MM.1S (cell line): ENCODE measurements at regions not wholly inside any gene's neighbourhood (a gene's known extent, or its start where the extent isn't known, plus 50 kb on each side); places are given as distances from the start of the nearest gene placed in this dataset.

Experiments used
- DNase-seq: peaks from one replicate; pipeline ENCODE4 v3.0.0-alpha.2; 2015
- H2AFZ ChIP-seq: fragments of 300-600 bp; sonication (generic); 2 replicates; pipeline ENCODE4 v1.6.0; 2016; ENCODE audit warnings: antibody characterized with exemption, low read length
- H3F3A ChIP-seq: fragments of 300-600 bp; sonication (generic); 2 replicates; pipeline ENCODE4 v1.6.1; 2016; ENCODE audit warnings: mild to moderate bottlenecking, antibody characterized with exemption, low read length, moderate library complexity, mixed read lengths; ENCODE audit not compliant: insufficient read depth
- H3K27ac ChIP-seq: fragments of 300-600 bp; sonication (generic); 2 replicates; pipeline ENCODE4 v1.5.1; 2016; ENCODE audit warnings: mild to moderate bottlenecking, low read length
- H3K27me3 ChIP-seq: fragments of 300-600 bp; sonication (generic); replicated peaks from 2 replicates; pipeline ENCODE4 v1.6.0; 2016; ENCODE audit warnings: low read length; ENCODE audit not compliant: insufficient read depth
- H3K36me3 ChIP-seq: fragments of 300-600 bp; sonication (generic); replicated peaks from 2 replicates; pipeline ENCODE4 v1.6.1; 2016; ENCODE audit warnings: mild to moderate bottlenecking, low read length, mixed read lengths; ENCODE audit not compliant: insufficient read depth
- H3K4me1 ChIP-seq: fragments of 300-600 bp; sonication (generic); 2 replicates; pipeline ENCODE4 v1.6.1; 2016; ENCODE audit warnings: low read length, mixed read lengths
- H3K4me2 ChIP-seq: fragments of 300-600 bp; sonication (generic); 2 replicates; pipeline ENCODE4 v1.6.0; 2016; ENCODE audit warnings: low read depth, low read length
- H3K4me3 ChIP-seq: fragments of 300-600 bp; sonication (generic); 2 replicates; pipeline ENCODE4 v1.5.1; 2016; ENCODE audit warnings: low read length, mixed read lengths
- H3K79me2 ChIP-seq: fragments of 300-600 bp; sonication (generic); 2 replicates; pipeline ENCODE4 v1.6.1; 2016; ENCODE audit warnings: mixed run types, low read length, mixed read lengths
- H3K9ac ChIP-seq: fragments of 300-600 bp; sonication (generic); 2 replicates; pipeline ENCODE4 v1.6.1; 2016; ENCODE audit warnings: low read length, mixed read lengths
- H3K9me2 ChIP-seq: fragments of 300-600 bp; sonication (generic); replicated peaks from 2 replicates; pipeline ENCODE4 v1.6.1; 2016; ENCODE audit warnings: mild to moderate bottlenecking, low read length, mixed read lengths; ENCODE audit not compliant: insufficient read depth
- H3K9me3 ChIP-seq: fragments of 300-600 bp; sonication (generic); replicated peaks from 2 replicates; pipeline ENCODE4 v1.6.1; 2016; ENCODE audit warnings: mild to moderate bottlenecking, low read length, mixed read lengths; ENCODE audit not compliant: insufficient read depth
- H4K20me1 ChIP-seq: fragments of 300-600 bp; sonication (generic); 2 replicates; pipeline ENCODE4 v1.6.1; 2016; ENCODE audit warnings: mild to moderate bottlenecking, low read length, moderate library complexity, mixed read lengths; ENCODE audit not compliant: insufficient read depth
- CTCF ChIP-seq: fragments of 300-600 bp; sonication (generic); IDR thresholded peaks from 2 replicates; pipeline ENCODE4 v1.5.1; 2016; ENCODE audit warnings: antibody characterized with exemption, low read length, mixed read lengths
- EZH2 ChIP-seq: fragments of 300-600 bp; sonication (generic); optimal IDR thresholded peaks from 2 replicates; pipeline ENCODE3; 2017; ENCODE audit warnings: low read depth, mild to moderate bottlenecking, antibody characterized with exemption, low read length, mixed read lengths
- EZH2phosphoT487 ChIP-seq: fragments of 300-600 bp; sonication (generic); IDR thresholded peaks from 2 replicates; pipeline ENCODE4 v1.6.1; 2018; ENCODE audit warnings: antibody characterized with exemption, low read length

DNA sequence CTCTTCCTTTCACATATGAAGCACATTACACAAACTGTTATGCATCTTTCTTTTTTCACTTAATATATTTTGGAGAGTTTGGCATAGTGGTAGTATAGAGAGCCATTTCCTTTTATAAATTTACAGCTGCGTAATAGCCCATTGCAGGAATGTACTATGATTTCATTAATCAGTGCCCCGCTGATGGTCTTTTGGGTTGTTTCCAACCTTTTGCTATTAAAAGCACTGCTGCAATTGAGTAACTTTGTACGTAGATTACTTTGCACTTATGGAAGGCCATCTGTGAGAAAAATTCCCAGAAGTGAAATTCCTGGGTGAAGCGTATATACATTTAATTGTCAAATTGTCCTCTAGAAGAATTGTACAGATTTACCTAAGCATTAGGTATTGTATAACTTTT lies 565.3 kb upstream of the ZNF804A start:
- H3F3A ChIP-seq: no peaks in the 10 kb centered on the region
- no peak overlapping the region for H2AFZ ChIP-seq
- no peak for DNase-seq
- no peak overlapping the region for H3K4me2 ChIP-seq
- H4K20me1 ChIP-seq: no peaks in the 10 kb centered on the region
- no peak overlapping the region for H3K9ac ChIP-seq
- TF ChIP-seq EZH2: no peak
- TF ChIP-seq CTCF: no peak
- TF ChIP-seq EZH2phosphoT487: no peak
- no peaks in the 10 kb centered on the region for H3K9me3 ChIP-seq
- no peaks in the 10 kb centered on the region for H3K79me2 ChIP-seq
- H3K36me3 ChIP-seq: no peaks in the 10 kb centered on the region
- H3K27ac ChIP-seq: no peak overlapping the region
- no peaks in the 10 kb centered on the region for H3K4me1 ChIP-seq
- H3K4me3 ChIP-seq: no peak overlapping the region
- no peaks in the 10 kb centered on the region for H3K9me2 ChIP-seq
- H3K27me3 ChIP-seq: no peaks in the 10 kb centered on the region

DNA sequence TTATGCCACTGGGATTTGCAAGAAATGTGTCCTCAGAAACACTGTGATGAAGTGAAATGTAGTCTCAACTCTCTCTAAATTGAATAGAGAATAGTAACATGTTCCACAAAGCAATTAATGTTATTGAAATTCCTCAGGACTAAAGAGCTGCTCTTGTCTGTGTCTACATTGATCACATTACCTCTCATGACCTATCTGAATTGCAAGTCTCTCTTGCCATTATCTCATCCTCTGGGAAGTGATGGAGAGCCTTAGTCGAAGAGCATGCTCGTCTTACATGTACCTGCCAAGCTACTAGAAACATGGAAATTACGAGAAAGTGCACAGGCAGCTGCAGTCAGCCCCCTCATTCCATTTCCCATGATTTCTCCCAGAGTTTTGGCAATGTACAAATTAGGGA lies 561.1 kb upstream of the ZNF804A start:
- no peak overlapping the region for H3K9ac ChIP-seq
- H3K4me2 ChIP-seq: no peak overlapping the region
- TF ChIP-seq CTCF (no peak), EZH2 (no peak), EZH2phosphoT487 (no peak)
- H3F3A ChIP-seq: no peaks in the 10 kb centered on the region
- no peak overlapping the region for H2AFZ ChIP-seq
- no peaks in the 10 kb centered on the region for H3K4me1 ChIP-seq
- no peaks in the 10 kb centered on the region for H3K79me2 ChIP-seq
- H3K4me3 ChIP-seq: no peak overlapping the region
- no peaks in the 10 kb centered on the region for H4K20me1 ChIP-seq
- no peaks in the 10 kb centered on the region for H3K9me2 ChIP-seq
- no peak overlapping the region for H3K27ac ChIP-seq
- no peaks in the 10 kb centered on the region for H3K27me3 ChIP-seq
- H3K9me3 ChIP-seq: no peaks in the 10 kb centered on the region
- no peaks in the 10 kb centered on the region for H3K36me3 ChIP-seq
- no peak for DNase-seq

GRCh38 chr2:184039493-184039892 lies 558.8 kb upstream of the ZNF804A start:
- no peaks in the 10 kb centered on the region for H3K27me3 ChIP-seq
- no peak for DNase-seq

More at GRCh38 chr2:184039493-184039892, 558.8 kb upstream of the ZNF804A start:
- no peaks in the 10 kb centered on the region for H3K4me1 ChIP-seq
- no peaks in the 10 kb centered on the region for H3K9me2 ChIP-seq
- no peak overlapping the region for H3K9ac ChIP-seq
- H3K4me3 ChIP-seq: no peak overlapping the region
- no peak overlapping the region for H2AFZ ChIP-seq
- H3K36me3 ChIP-seq: no peaks in the 10 kb centered on the region
- no peaks in the 10 kb centered on the region for H4K20me1 ChIP-seq
- no peaks in the 10 kb centered on the region for H3K79me2 ChIP-seq
- no peak overlapping the region for H3K4me2 ChIP-seq
- H3F3A ChIP-seq: no peaks in the 10 kb centered on the region
- H3K9me3 ChIP-seq: no peaks in the 10 kb centered on the region
- no peak overlapping the region for H3K27ac ChIP-seq
- TF ChIP-seq EZH2: no peak
- no peak for TF ChIP-seq CTCF
- no peak for TF ChIP-seq EZH2phosphoT487
